OCI-LY3 (cell line): ENCODE measurements at regions not wholly inside any gene's neighbourhood (a gene's known extent, or its start where the extent isn't known, plus 50 kb on each side); places are given as distances from the start of the nearest gene placed in this dataset.
"Not testable (repeated sequence)": the region's sequence is repeated elsewhere in the genome, so short reads cannot be mapped to it uniquely, and the experiment has no call there.

ENCODE experiments used
- CTCF ChIP-seq: fragments of 200-600, 300-600 bp; sonication (generic); IDR thresholded peaks from 2 replicates; pipeline ENCODE4 v1.5.1; 2014; ENCODE audit warnings: antibody characterized with exemption, low read length, low read depth
- EZH2phosphoT487 ChIP-seq: fragments of 200-600 bp; shearing (Covaris generic); IDR thresholded peaks from 2 replicates; pipeline ENCODE4 v1.6.1; 2018; ENCODE audit warnings: antibody characterized with exemption, mixed run types, low read depth

- not testable (repeated sequence) for TF ChIP-seq EZH2phosphoT487, CTCF
These were observed 143.8 kb downstream of the CRLF3 start for GRCh38 chr17:30680681-30681080.
